K562 (cell line): ENCODE measurements at regions not wholly inside any gene's neighbourhood (a gene's known extent, or its start where the extent isn't known, plus 50 kb on each side); places are given as distances from the start of the nearest gene placed in this dataset.

ENCODE experiments used
- ATAC-seq: fragments of 200-7000 bp; cut with Tn5 transposase; 3 replicates; pipeline ENCODE4 v1.9.1; 2020; ENCODE audit warnings: moderate library complexity
- BruUV-seq: library from RNA; stranded (reverse); fragments of 400-500 nt; replicated peaks from 2 replicates; lab custom pipeline; 2021; lab: Mats Ljungman, UMichigan
- CTCF ChIA-PET: fragments of 300-600 bp; formaldehyde crosslinking; extraction: SDS; loops from one replicate; lab custom pipeline; 2021; ENCODE audit warnings: low intra/inter-chr PET ratio; lab: Yijun Ruan, JAX
- POLR2A ChIA-PET: fragments of 300-600, 350-650 bp; sonication (Branson Sonifier 250); formaldehyde crosslinking; extraction: SDS; loops from one replicate; lab custom pipeline; 2021; ENCODE audit warnings: antibody characterized with exemption, inconsistent platforms; lab: Yijun Ruan, JAX
- DNase-seq, 4 experiments: peaks; one replicate each; pipeline versions ENCODE4 v3.0.0 to v3.0.0-alpha.2; 2011 to 2018; ENCODE audit warnings: low spot score in 3 of 4, mixed read lengths in 3 of 4; ENCODE audit errors: extremely low read depth in 1 of 4
- FAIRE-seq: peaks from 2 replicates; lab custom pipeline; 2011; peaks lifted over from hg19 to GRCh38; lab: Jason Lieb, UNC
- H2AFZ ChIP-seq: 2 replicates; pipeline ENCODE4 v1.6.0; 2011; ENCODE audit warnings: low read depth, low read length, control low read depth, inconsistent platforms
- H3K27ac ChIP-seq: fragments of 200-600 bp; 3 replicates; pipeline ENCODE4 v1.8.0; 2011; ENCODE audit warnings: low read depth, mild to moderate bottlenecking, control low read depth, inconsistent platforms, low read length, moderate library complexity, mixed read lengths; ENCODE audit errors: extremely low read depth
- H3K27me3 ChIP-seq, 2 experiments: fragments of 300-600 bp in 1 of 2; 2 replicates in 1 of 2; 3 replicates in 1 of 2; pipeline versions ENCODE4 v1.6.0 to v1.8.0; 2011; ENCODE audit warnings: inconsistent platforms in 2 of 2, low read length in 2 of 2, mild to moderate bottlenecking in 1 of 2, mixed read lengths in 1 of 2, moderate library complexity in 1 of 2; ENCODE audit not compliant: control insufficient read depth in 2 of 2, insufficient read depth in 2 of 2
- H3K36me3 ChIP-seq: fragments of 300-600 bp; 3 replicates; pipeline ENCODE4 v1.8.0; 2011; ENCODE audit warnings: mild to moderate bottlenecking, low read length, inconsistent platforms; ENCODE audit not compliant: control insufficient read depth, insufficient read depth
- H3K4me1 ChIP-seq, 2 experiments: fragments of 200-600 bp in 1 of 2; replicated peaks in 1 of 2; 2 replicates in 1 of 2; 3 replicates in 1 of 2; pipeline versions ENCODE4 v1.5.1 to v1.8.0; 2011; ENCODE audit warnings: inconsistent platforms in 2 of 2, low read length in 2 of 2, mild to moderate bottlenecking in 1 of 2, mixed read lengths in 1 of 2, moderate library complexity in 1 of 2; ENCODE audit not compliant: control insufficient read depth in 2 of 2, insufficient read depth in 2 of 2
- H3K4me2 ChIP-seq: 2 replicates; pipeline ENCODE4 v1.6.1; 2011; ENCODE audit warnings: low read length, control low read depth, inconsistent platforms, mixed read lengths; ENCODE audit not compliant: insufficient read depth
- H3K4me3 ChIP-seq: fragments of 200-600 bp; sonication (generic), shearing (Covaris generic); 2 replicates; pipeline ENCODE4 v1.5.1; 2016; ENCODE audit warnings: control low read depth, inconsistent platforms
- H3K79me2 ChIP-seq: fragments of 200-600 bp; 3 replicates; pipeline ENCODE4 v1.8.0; 2011; ENCODE audit warnings: low read length, inconsistent platforms; ENCODE audit not compliant: control insufficient read depth, insufficient read depth
- H3K9ac ChIP-seq, 2 experiments: 2 replicates each; pipeline versions ENCODE4 v1.6.0 to v1.6.1; 2011; ENCODE audit warnings: low read depth in 2 of 2, low read length in 2 of 2, control low read depth in 1 of 2, inconsistent platforms in 1 of 2, mild to moderate bottlenecking in 1 of 2, mixed read lengths in 1 of 2; ENCODE audit not compliant: insufficient read depth in 1 of 2
- H3K9me1 ChIP-seq: one replicate; pipeline ENCODE4 v1.6.0; 2011; ENCODE audit warnings: inconsistent platforms, mild to moderate bottlenecking, low read length, moderate library complexity; ENCODE audit not compliant: control insufficient read depth, insufficient read depth
- H3K9me3 ChIP-seq: replicated peaks from 2 replicates; pipeline ENCODE4 v1.5.1; 2011; ENCODE audit warnings: low read depth, low read length, inconsistent platforms; ENCODE audit not compliant: control insufficient read depth, insufficient read depth
- H4K20me1 ChIP-seq: replicated peaks from 2 replicates; pipeline ENCODE4 v1.6.1; 2011; ENCODE audit warnings: low read length, inconsistent platforms, mixed read lengths; ENCODE audit not compliant: control insufficient read depth, insufficient read depth
- GABPB2 ChIP-seq: fragments of 250-450 bp; sonication (Bioruptor Pico); conservative IDR thresholded peaks from 2 replicates; pipeline ENCODE4 v1.5.1; 2021; ENCODE audit warnings: mild to moderate bottlenecking
- HIVEP1 ChIP-seq: fragments of 250-450 bp; sonication (Bioruptor Pico); IDR thresholded peaks from 2 replicates; pipeline ENCODE4 v1.4.0; 2020; ENCODE audit warnings: mild to moderate bottlenecking
- JUNB ChIP-seq: fragments of 450-650 bp; formaldehyde crosslinking; conservative IDR thresholded peaks from 2 replicates; pipeline ENCODE4 v1.4.0; 2020; ENCODE audit warnings: mild to moderate bottlenecking
- MAFK ChIP-seq: IDR thresholded peaks from 2 replicates; pipeline ENCODE4 v1.6.1; 2011; ENCODE audit warnings: low read length, improper control_type of control experiment
- MBD2 ChIP-seq: sonication (generic); IDR thresholded peaks from 2 replicates; pipeline ENCODE4 v1.6.1; 2016; ENCODE audit warnings: low read depth, borderline replicate concordance
- MNT ChIP-seq, 2 experiments: fragments of 450-650 bp; conservative IDR thresholded peaks; 2 replicates each; pipeline ENCODE4 v1.6.1; 2017; ENCODE audit warnings: mild to moderate bottlenecking in 2 of 2, moderate library complexity in 2 of 2
- PPARD ChIP-seq: fragments of 250-450 bp; sonication (Bioruptor Pico); IDR thresholded peaks from 2 replicates; pipeline ENCODE4 v1.8.0; 2022; ENCODE audit warnings: inconsistent platforms, mild to moderate bottlenecking, moderate library complexity
- RBM34 ChIP-seq: fragments of 200-400 bp; formaldehyde crosslinking; IDR thresholded peaks from 2 replicates; pipeline ENCODE4 v1.6.1; 2018; ENCODE audit warnings: low read length, borderline replicate concordance; ENCODE audit not compliant: insufficient read depth
- SMAD1 ChIP-seq: fragments of 150-350 bp; IDR thresholded peaks from 2 replicates; pipeline ENCODE4 v1.6.1; 2014; ENCODE audit warnings: low read length, low read depth; ENCODE audit not compliant: partially characterized antibody
- SNRNP70 ChIP-seq: fragments of 200-400 bp; formaldehyde crosslinking; optimal IDR thresholded peaks from 2 replicates; pipeline ENCODE3; 2017; ENCODE audit warnings: low read depth, low read length
- TFAP4 ChIP-seq: sonication (generic); formaldehyde crosslinking; IDR thresholded peaks from 2 replicates; pipeline ENCODE4 v1.8.0; 2022; ENCODE audit warnings: missing genetic modification reagents, mild to moderate bottlenecking, moderate library complexity, borderline replicate concordance
- THRA ChIP-seq: fragments of 450-650 bp; IDR thresholded peaks from 2 replicates; pipeline ENCODE4 v1.6.1; 2017; ENCODE audit warnings: mild to moderate bottlenecking, moderate library complexity
- THRAP3 ChIP-seq: fragments of 450-650 bp; IDR thresholded peaks from 2 replicates; pipeline ENCODE4 v1.6.1; 2016; ENCODE audit warnings: mild to moderate bottlenecking, inconsistent platforms, borderline replicate concordance
- ZNF41 ChIP-seq: fragments of 250-450 bp; sonication (Bioruptor Pico); conservative IDR thresholded peaks from 2 replicates; pipeline ENCODE4 v1.4.0; 2020; ENCODE audit warnings: mild to moderate bottlenecking
- ZSCAN32 ChIP-seq: fragments of 450-650 bp; formaldehyde crosslinking; IDR thresholded peaks from 2 replicates; pipeline ENCODE4 v1.4.0; 2020; ENCODE audit warnings: mild to moderate bottlenecking, moderate library complexity
- WGBS: fragments of 100-300 bp; shearing (Covaris generic); methylation state at CpG from one replicate; pipeline ENCODE4 v1.1.6; 2016; ENCODE audit warnings: low coverage, mixed read lengths; ENCODE audit not compliant: insufficient coverage; ENCODE audit errors: missing lambda C conversion rate; 5-methylcytosine and 5-hydroxymethylcytosine counted together
- in situ Hi-C: fragments of 300-500 bp; cut with MboI; formaldehyde crosslinking; loops from 4 replicates; pipeline ENCODE4 v1.15.0; 2018; ENCODE audit warnings: inconsistent platforms, mixed read lengths
- intact Hi-C: fragments of 100-400 bp; cut with micrococcal nuclease; formaldehyde crosslinking; loops from 2 replicates; pipeline ENCODE4 v1.14.2; 2022

DNA sequence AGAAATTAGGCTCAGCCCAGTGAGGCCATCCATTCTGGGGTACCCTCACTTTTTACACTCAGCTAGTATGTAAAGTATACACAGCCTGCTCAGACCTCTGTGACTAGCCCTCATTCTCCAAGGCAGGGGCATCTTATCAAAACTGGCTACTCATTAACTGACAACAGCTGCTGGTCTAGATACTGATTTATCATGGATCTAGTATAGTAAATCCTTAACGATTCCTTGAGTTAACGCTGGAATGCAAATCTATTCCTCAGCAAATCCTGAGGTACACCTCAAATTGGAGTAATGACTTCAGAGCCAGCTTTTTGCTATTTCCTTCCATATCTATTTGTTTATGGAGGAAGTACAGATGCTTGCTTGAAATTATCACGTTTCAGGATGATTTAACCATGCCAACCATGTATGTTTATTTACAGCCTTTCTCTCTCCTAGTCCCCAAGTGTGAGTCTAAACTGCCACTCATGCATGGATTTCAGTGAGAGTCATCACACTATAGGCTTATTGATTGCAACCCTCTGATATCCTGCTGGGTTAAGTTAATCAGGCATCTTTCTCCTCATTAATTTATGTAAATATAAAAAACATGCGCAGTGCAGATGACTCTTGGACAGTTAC is 70.2 kb upstream of the DOK6 start:
- H3K36me3 ChIP-seq: no peaks in the 10 kb centered on the region
- H3K4me2 ChIP-seq: no peak overlapping the region
- WGBS: 0% methylated on average over 4 of the region's 4 CpGs
- ATAC-seq (no peak), FAIRE-seq (no peak), DNase-seq (no peak)
- no peak overlapping the region for H2AFZ ChIP-seq
- H3K27me3 ChIP-seq: no peaks in the 10 kb centered on the region
- in situ Hi-C loops (no loop called here), intact Hi-C loops (no loop called here)
- POLR2A ChIA-PET: interaction anchor here (0.6 kb wide), 1 partner anchor 1037 kb away, joined by 4 read pairs; no protein-coding TSS in a partner anchor
- H3K4me1 ChIP-seq: no peaks in the 10 kb centered on the region
- H3K79me2 ChIP-seq: no peaks in the 10 kb centered on the region
- H3K4me3 ChIP-seq: no peak overlapping the region
- no peaks in the 10 kb centered on the region for H4K20me1 ChIP-seq
- TF ChIP-seq JUNB (CRISPR knock-in tag) (no peak), MBD2 (no peak), GABPB2 (CRISPR knock-in tag) (no peak), MAFK (no peak), ZSCAN32 (CRISPR knock-in tag) (no peak), ZNF41 (CRISPR knock-in tag) (no peak), TFAP4 (CRISPR knock-in tag) (no peak), THRAP3 (no peak), PPARD (CRISPR knock-in tag) (no peak), RBM34 (no peak), THRA (no peak), MNT (conservative IDR thresholded peaks at IDR 0.05) (no peak), SNRNP70 (no peak), SMAD1 (no peak), HIVEP1 (CRISPR knock-in tag) (no peak)
- H3K9ac ChIP-seq: no peak overlapping the region
- CTCF ChIA-PET: no interaction called here
- H3K27ac ChIP-seq: no peak overlapping the region
- no peaks in the 10 kb centered on the region for H3K9me1 ChIP-seq
- H3K9me3 ChIP-seq: no peaks in the 10 kb centered on the region
- BruUV-seq: no TSS peak
